ENCODE measurements at regions not wholly inside any gene's neighbourhood (a gene's known extent, or its start where the extent isn't known, plus 50 kb on each side); places are given as distances from the start of the nearest gene placed in this dataset.

- TF ChIP-seq PHF8 (IDR thresholded peaks at IDR 0.05; ENCODE audit: borderline replicate concordance, low read depth) (no peak), SMC3 (IDR thresholded peaks at IDR 0.05) (no peak), CEBPB (IDR thresholded peaks at IDR 0.05) (no peak), CHD2 (IDR thresholded peaks at IDR 0.05; ENCODE audit: low read length, partially characterized antibody) (no peak), POLR2A (IDR thresholded peaks at IDR 0.05; ENCODE audit: low read length) (no peak), MAFK (IDR thresholded peaks at IDR 0.05; ENCODE audit: partially characterized antibody) (no peak), RARB (CRISPR knock-in tag; IDR thresholded peaks at IDR 0.05) (no peak), RAD21 (conservative IDR thresholded peaks at IDR 0.05 in 1 of 2, IDR thresholded peaks at IDR 0.05 in 1 of 2) (no peak)
- TF ChIP-seq, protein P1, sequence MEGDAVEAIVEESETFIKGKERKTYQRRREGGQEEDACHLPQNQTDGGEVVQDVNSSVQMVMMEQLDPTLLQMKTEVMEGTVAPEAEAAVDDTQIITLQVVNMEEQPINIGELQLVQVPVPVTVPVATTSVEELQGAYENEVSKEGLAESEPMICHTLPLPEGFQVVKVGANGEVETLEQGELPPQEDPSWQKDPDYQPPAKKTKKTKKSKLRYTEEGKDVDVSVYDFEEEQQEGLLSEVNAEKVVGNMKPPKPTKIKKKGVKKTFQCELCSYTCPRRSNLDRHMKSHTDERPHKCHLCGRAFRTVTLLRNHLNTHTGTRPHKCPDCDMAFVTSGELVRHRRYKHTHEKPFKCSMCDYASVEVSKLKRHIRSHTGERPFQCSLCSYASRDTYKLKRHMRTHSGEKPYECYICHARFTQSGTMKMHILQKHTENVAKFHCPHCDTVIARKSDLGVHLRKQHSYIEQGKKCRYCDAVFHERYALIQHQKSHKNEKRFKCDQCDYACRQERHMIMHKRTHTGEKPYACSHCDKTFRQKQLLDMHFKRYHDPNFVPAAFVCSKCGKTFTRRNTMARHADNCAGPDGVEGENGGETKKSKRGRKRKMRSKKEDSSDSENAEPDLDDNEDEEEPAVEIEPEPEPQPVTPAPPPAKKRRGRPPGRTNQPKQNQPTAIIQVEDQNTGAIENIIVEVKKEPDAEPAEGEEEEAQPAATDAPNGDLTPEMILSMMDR (IDR thresholded peaks at IDR 0.05): no peak
These were observed 273.6 kb downstream of the ETAA1 start for GRCh38 chr2:67670747-67671183.
